HG02973 (cell line): ENCODE measurements at regions not wholly inside any gene's neighbourhood (a gene's known extent, or its start where the extent isn't known, plus 50 kb on each side); places are given as distances from the start of the nearest gene placed in this dataset.

Experiments used
- ATAC-seq: cut with Tn5 transposase; IDR thresholded peaks from one replicate; pipeline ENCODE4 v1.9.1; 2021; ENCODE audit warnings: moderate library complexity; ENCODE audit not compliant: unreplicated experiment

- no peak for ATAC-seq
These were observed 588.2 kb downstream of the INHBA start for GRCh38 chr7:41114691-41115090.

GRCh38 chr7:41114131-41114530, 588.8 kb downstream of the INHBA start:
- ATAC-seq = no peak

- ATAC-seq = no peak
These were observed 589.2 kb downstream of the INHBA start for GRCh38 chr7:41113719-41114118.

- ATAC-seq = no peak
These were observed 592.7 kb downstream of the INHBA start for GRCh38 chr7:41110186-41110585.

GRCh38 chr7:41108821-41109220, 594.1 kb downstream of the INHBA start:
- ATAC-seq = no peak

- peak; percentile 37 for ATAC-seq
These were observed 594.9 kb downstream of the INHBA start for GRCh38 chr7:41107938-41108448.

GRCh38 chr7:41107330-41107937, 595.5 kb downstream of the INHBA start:
- ATAC-seq = peak; percentile 31

GRCh38 chr7:41104631-41105030, 598.3 kb downstream of the INHBA start:
- no peak for ATAC-seq

GRCh38 chr7:41103331-41103730, 599.6 kb downstream of the INHBA start:
- peak; percentile 68 for ATAC-seq

- ATAC-seq = no peak
These were observed 604.0 kb downstream of the INHBA start for GRCh38 chr7:41098846-41099245.

- no peak for ATAC-seq
These were observed 604.5 kb downstream of the INHBA start for GRCh38 chr7:41098402-41098801.

- no peak for ATAC-seq
These were observed 605.4 kb downstream of the INHBA start for GRCh38 chr7:41097501-41097900.

- ATAC-seq = no peak
These were observed 606.0 kb downstream of the INHBA start for GRCh38 chr7:41096917-41097316.

GRCh38 chr7:41093141-41093540, 609.7 kb downstream of the INHBA start:
- ATAC-seq = no peak

GRCh38 chr7:41085244-41085643, 617.6 kb downstream of the INHBA start:
- no peak for ATAC-seq

- no peak for ATAC-seq
These were observed 618.5 kb downstream of the INHBA start for GRCh38 chr7:41084381-41084780.

- no peak for ATAC-seq
These were observed 633.3 kb downstream of the INHBA start for GRCh38 chr7:41069635-41070034.

- ATAC-seq = no peak
These were observed 635.3 kb downstream of the INHBA start for GRCh38 chr7:41067576-41067975.

GRCh38 chr7:41065663-41066062, 637.2 kb downstream of the INHBA start:
- no peak for ATAC-seq

- ATAC-seq = no peak
These were observed 639.8 kb downstream of the INHBA start for GRCh38 chr7:41063116-41063515.

- ATAC-seq = no peak
These were observed 642.1 kb downstream of the INHBA start for GRCh38 chr7:41060796-41061195.

- ATAC-seq = no peak
These were observed 643.1 kb downstream of the INHBA start for GRCh38 chr7:41059796-41060195.
